Smooth muscle cell (in vitro differentiated cells): ENCODE measurements at regions not wholly inside any gene's neighbourhood (a gene's known extent, or its start where the extent isn't known, plus 50 kb on each side); places are given as distances from the start of the nearest gene placed in this dataset.

Source experiments
- DNase-seq: peaks from one replicate; lab custom pipeline; 2025; ENCODE audit not compliant: unreplicated experiment; lab: John Stamatoyannopoulos, UW
- H2AFZ ChIP-seq: fragments of 200-600 bp; sonication (generic); 2 replicates; pipeline ENCODE4 v1.6.0; 2016; ENCODE audit warnings: antibody characterized with exemption, low read depth, mild to moderate bottlenecking
- H3F3A ChIP-seq: fragments of 200-600 bp; sonication (generic); 2 replicates; pipeline ENCODE4 v1.6.0; 2017; ENCODE audit warnings: antibody characterized with exemption, low read depth
- H3K27ac ChIP-seq: fragments of 200-600 bp; sonication (generic); 2 replicates; pipeline ENCODE4 v1.5.1; 2016; ENCODE audit warnings: low read depth, mild to moderate bottlenecking
- H3K27me3 ChIP-seq: fragments of 200-600 bp; sonication (generic); 2 replicates; pipeline ENCODE4 v1.6.1; 2016; ENCODE audit warnings: low read depth, mild to moderate bottlenecking
- H3K36me3 ChIP-seq: fragments of 200-600 bp; sonication (generic); 2 replicates; pipeline ENCODE4 v1.5.1; 2016; ENCODE audit warnings: low read depth
- H3K4me1 ChIP-seq: fragments of 200-600 bp; sonication (generic); 2 replicates; pipeline ENCODE4 v1.5.1; 2016; ENCODE audit warnings: low read depth
- H3K4me2 ChIP-seq: fragments of 200-600 bp; sonication (generic); 2 replicates; pipeline ENCODE4 v1.6.0; 2016; ENCODE audit warnings: mild to moderate bottlenecking
- H3K4me3 ChIP-seq: fragments of 200-600 bp; sonication (generic); 2 replicates; pipeline ENCODE4 v1.5.1; 2016; ENCODE audit warnings: mild to moderate bottlenecking
- H3K79me2 ChIP-seq: fragments of 200-600 bp; sonication (generic); 2 replicates; pipeline ENCODE4 v1.6.0; 2016; ENCODE audit warnings: low read depth, mild to moderate bottlenecking
- H3K9ac ChIP-seq: fragments of 200-600 bp; sonication (generic); 2 replicates; pipeline ENCODE4 v1.6.0; 2016; ENCODE audit warnings: low read depth
- H3K9me3 ChIP-seq: fragments of 200-600 bp; sonication (generic); replicated peaks from 2 replicates; pipeline ENCODE4 v1.5.1; 2016; ENCODE audit warnings: low read depth
- H4K20me1 ChIP-seq: fragments of 200-600 bp; sonication (generic); 2 replicates; pipeline ENCODE4 v1.6.0; 2016; ENCODE audit warnings: low read depth
- WGBS: methylation state at CpG from one replicate; pipeline ENCODE4 v1.1.7; 2016; ENCODE audit warnings: low lambda C conversion rate; 5-methylcytosine and 5-hydroxymethylcytosine counted together
- TF ChIP-seq, protein P1 (sequence below): fragments of 200-600 bp; sonication (generic); IDR thresholded peaks from 2 replicates; pipeline ENCODE4 v1.5.1; 2017; ENCODE audit warnings: borderline replicate concordance, mild to moderate bottlenecking, antibody characterized with exemption; ENCODE audit not compliant: insufficient read depth, poor library complexity, severe bottlenecking

DNA sequence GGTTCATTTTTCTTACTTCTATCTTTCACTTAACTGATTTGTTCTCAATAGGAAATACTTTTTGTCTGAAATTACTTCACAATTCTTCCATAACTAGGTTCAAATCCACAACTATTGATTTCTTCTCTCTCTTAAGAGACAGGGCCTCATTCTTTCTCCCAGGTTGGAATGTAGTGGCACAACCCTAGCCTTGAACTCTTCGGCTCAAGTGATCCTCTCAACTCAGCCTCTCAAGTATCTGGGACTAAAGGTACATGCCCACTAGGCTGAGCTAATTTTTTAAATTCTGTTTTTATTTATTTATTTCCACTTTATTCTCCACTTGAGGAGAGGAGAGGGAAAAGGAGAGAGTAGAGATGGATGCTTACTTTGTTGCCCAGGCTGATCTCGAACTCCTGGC, 370.4 kb upstream of the PLXNA2 start:
- H4K20me1 ChIP-seq: no peaks in the 10 kb centered on the region
- TF ChIP-seq, protein P1, sequence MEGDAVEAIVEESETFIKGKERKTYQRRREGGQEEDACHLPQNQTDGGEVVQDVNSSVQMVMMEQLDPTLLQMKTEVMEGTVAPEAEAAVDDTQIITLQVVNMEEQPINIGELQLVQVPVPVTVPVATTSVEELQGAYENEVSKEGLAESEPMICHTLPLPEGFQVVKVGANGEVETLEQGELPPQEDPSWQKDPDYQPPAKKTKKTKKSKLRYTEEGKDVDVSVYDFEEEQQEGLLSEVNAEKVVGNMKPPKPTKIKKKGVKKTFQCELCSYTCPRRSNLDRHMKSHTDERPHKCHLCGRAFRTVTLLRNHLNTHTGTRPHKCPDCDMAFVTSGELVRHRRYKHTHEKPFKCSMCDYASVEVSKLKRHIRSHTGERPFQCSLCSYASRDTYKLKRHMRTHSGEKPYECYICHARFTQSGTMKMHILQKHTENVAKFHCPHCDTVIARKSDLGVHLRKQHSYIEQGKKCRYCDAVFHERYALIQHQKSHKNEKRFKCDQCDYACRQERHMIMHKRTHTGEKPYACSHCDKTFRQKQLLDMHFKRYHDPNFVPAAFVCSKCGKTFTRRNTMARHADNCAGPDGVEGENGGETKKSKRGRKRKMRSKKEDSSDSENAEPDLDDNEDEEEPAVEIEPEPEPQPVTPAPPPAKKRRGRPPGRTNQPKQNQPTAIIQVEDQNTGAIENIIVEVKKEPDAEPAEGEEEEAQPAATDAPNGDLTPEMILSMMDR: no peak
- no peak overlapping the region for H2AFZ ChIP-seq
- no peak overlapping the region for H3K4me3 ChIP-seq
- WGBS: 69% methylated on average over 2 of the region's 2 CpGs
- no peaks in the 10 kb centered on the region for H3K36me3 ChIP-seq
- H3K9me3 ChIP-seq: no peaks in the 10 kb centered on the region
- DNase-seq: no peak
- no peaks in the 10 kb centered on the region for H3K27me3 ChIP-seq
- no peaks in the 10 kb centered on the region for H3K79me2 ChIP-seq
- H3K27ac ChIP-seq: no peak overlapping the region
- H3F3A ChIP-seq: no peaks in the 10 kb centered on the region
- H3K4me2 ChIP-seq: no peak overlapping the region
- H3K9ac ChIP-seq: no peak overlapping the region
- H3K4me1 ChIP-seq: no peaks in the 10 kb centered on the region

DNA sequence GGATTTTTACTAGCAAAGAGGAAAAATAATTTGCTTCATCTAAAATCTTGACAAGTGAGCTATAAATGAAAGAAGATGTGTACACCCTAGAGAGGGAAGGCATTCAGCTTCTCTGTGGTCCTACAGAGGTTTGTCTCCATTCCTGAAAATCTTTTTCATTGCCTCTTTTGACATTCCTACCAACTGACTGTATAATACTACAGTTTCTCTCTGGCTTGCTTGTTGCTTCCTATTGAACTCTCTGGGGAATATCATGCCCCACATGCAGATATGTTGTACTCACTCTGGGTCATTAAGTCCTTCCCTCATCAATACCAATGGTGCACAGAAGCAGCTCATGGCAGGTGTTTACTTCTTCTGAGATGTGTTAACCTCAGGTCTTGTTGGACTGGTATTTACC, 371.2 kb upstream of the PLXNA2 start:
- no peak for DNase-seq
- Histone ChIP-seq H3K4me3 (no peak overlapping the region), H3K9ac (no peak overlapping the region), H3K4me1 (no peaks in the 10 kb centered on the region), H3K27me3 (no peaks in the 10 kb centered on the region), H3K36me3 (no peaks in the 10 kb centered on the region), H3F3A (no peaks in the 10 kb centered on the region), H2AFZ (no peak overlapping the region), H3K4me2 (no peak overlapping the region), H3K27ac (no peak overlapping the region), H4K20me1 (no peaks in the 10 kb centered on the region), H3K9me3 (peaks cover 3% of the 10 kb centered on the region), H3K79me2 (no peaks in the 10 kb centered on the region)
- TF ChIP-seq, protein P1: no peak

DNA sequence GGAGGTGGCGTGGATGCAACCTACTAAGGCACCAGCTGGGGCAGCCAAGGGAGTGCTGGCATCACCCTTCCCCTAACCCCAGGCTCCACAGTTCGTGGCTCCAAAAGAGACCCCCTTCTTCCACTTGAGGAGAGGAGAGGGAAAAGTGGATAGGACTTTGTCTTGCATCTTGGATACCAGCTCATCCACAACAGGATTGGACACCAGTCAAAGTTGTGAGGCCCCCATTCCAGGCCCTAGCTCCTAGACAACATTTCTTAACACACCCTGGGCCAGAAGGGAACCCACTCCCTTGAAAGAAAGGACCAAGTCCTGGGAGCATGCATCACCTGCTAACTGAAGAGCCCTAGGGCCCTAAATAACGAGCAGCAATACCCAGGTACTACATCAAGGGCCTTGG, 372.6 kb upstream of the PLXNA2 start:
- H3F3A ChIP-seq: no peaks in the 10 kb centered on the region
- H3K27me3 ChIP-seq: no peaks in the 10 kb centered on the region
- TF ChIP-seq, protein P1: no peak
- H3K4me1 ChIP-seq: no peaks in the 10 kb centered on the region
- H2AFZ ChIP-seq: no peak overlapping the region
- no peaks in the 10 kb centered on the region for H4K20me1 ChIP-seq
- H3K36me3 ChIP-seq: no peaks in the 10 kb centered on the region
- H3K9me3 ChIP-seq: peaks cover 6% of the 10 kb centered on the region
- H3K79me2 ChIP-seq: no peaks in the 10 kb centered on the region
- H3K9ac ChIP-seq: no peak overlapping the region
- no peak overlapping the region for H3K27ac ChIP-seq
- no peak for DNase-seq
- 98% methylated on average over 3 of the region's 3 CpGs for WGBS
- H3K4me2 ChIP-seq: no peak overlapping the region
- no peak overlapping the region for H3K4me3 ChIP-seq

DNA sequence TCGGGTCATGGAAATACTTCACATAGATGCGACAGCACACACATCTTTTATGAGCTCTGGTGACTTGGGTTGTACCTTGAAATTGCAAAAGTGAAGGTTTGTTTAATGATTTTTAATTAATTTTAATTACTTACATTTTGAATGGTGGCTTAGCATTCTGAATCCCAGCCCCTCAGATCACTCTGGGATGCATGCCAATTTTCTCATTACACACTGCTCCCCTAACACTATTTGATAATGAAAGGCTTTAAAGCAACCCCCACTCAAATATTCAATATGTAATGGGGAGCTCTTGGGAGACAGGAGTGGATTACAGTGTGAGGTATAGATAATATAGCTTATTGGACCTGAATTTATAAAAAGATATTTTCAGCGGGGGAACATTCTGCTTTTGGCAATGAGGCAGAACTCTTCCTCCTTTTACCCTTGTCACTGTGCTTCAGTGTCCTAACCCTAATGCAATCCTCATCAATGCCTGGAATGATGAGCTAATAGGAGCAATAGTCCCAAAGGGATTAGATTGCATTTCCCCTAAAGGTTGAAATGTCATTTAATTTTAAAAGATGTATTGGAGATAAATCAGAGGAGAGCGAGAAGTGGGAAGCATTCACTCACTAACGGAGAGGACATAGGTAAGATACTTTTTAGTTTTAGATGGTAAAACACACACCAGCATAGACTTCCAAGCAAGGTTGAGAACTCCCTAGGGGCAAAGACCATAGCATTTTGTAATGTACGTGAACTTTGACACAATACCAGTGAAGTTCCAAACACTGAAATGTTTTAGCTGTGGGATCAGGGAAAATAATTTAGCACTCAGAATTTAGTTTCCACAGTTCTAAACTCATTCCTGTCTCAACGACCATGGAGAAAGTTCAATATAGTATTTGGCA, 384.1 kb upstream of the PLXNA2 start:
- Histone ChIP-seq H2AFZ (no peak overlapping the region), H3K4me1 (no peaks in the 10 kb centered on the region), H4K20me1 (no peaks in the 10 kb centered on the region), H3K4me3 (no peak overlapping the region), H3F3A (no peaks in the 10 kb centered on the region), H3K36me3 (no peaks in the 10 kb centered on the region), H3K27me3 (no peaks in the 10 kb centered on the region), H3K9ac (no peak overlapping the region), H3K79me2 (no peaks in the 10 kb centered on the region), H3K9me3 (no peaks in the 10 kb centered on the region), H3K4me2 (no peak overlapping the region), H3K27ac (no peak overlapping the region)
- TF ChIP-seq, protein P1: no peak
- WGBS: 82% methylated on average over 7 of the region's 7 CpGs
- DNase-seq: no peak
